GM23338 (cell line): ENCODE measurements at regions not wholly inside any gene's neighbourhood (a gene's known extent, or its start where the extent isn't known, plus 50 kb on each side); places are given as distances from the start of the nearest gene placed in this dataset.

Experiments
- ATAC-seq: fragments of 200-7000 bp; cut with Tn5 transposase; 3 replicates; pipeline ENCODE4 v1.9.1; 2020
- DNase-seq: peaks from one replicate; pipeline ENCODE4 v3.0.0-alpha.2; 2015; ENCODE audit warnings: low spot score
- H2AFZ ChIP-seq: fragments of 200-600 bp; sonication (generic); 2 replicates; pipeline ENCODE4 v1.8.0; 2016; ENCODE audit warnings: antibody characterized with exemption, mild to moderate bottlenecking, moderate library complexity
- H3F3A ChIP-seq: fragments of 200-600 bp; sonication (generic); replicated peaks from 2 replicates; pipeline ENCODE4 v1.8.0; 2017; ENCODE audit warnings: antibody characterized with exemption, mixed run types, low read depth
- H3K27ac ChIP-seq: fragments of 200-600 bp; sonication (generic); 2 replicates; pipeline ENCODE4 v1.6.1; 2016; ENCODE audit warnings: low read depth
- H3K27me3 ChIP-seq: fragments of 200-600 bp; sonication (generic); 2 replicates; pipeline ENCODE4 v1.8.0; 2016; ENCODE audit warnings: mild to moderate bottlenecking, mixed run types, moderate library complexity; ENCODE audit not compliant: insufficient read depth
- H3K36me3 ChIP-seq: fragments of 200-600 bp; sonication (generic); 2 replicates; pipeline ENCODE4 v1.8.0; 2016; ENCODE audit warnings: mild to moderate bottlenecking; ENCODE audit not compliant: insufficient read depth
- H3K4me1 ChIP-seq: fragments of 200-600 bp; sonication (generic); 2 replicates; pipeline ENCODE4 v1.8.0; 2016; ENCODE audit warnings: mild to moderate bottlenecking, moderate library complexity; ENCODE audit not compliant: insufficient read depth
- H3K4me2 ChIP-seq: fragments of 200-600 bp; sonication (generic); 2 replicates; pipeline ENCODE4 v1.7.1; 2017; ENCODE audit warnings: mixed run types
- H3K4me3 ChIP-seq: fragments of 200-600 bp; sonication (generic); 2 replicates; pipeline ENCODE4 v1.6.1; 2016; ENCODE audit warnings: mixed run types
- H3K79me2 ChIP-seq: fragments of 200-600 bp; sonication (generic); replicated peaks from 2 replicates; pipeline ENCODE4 v1.8.0; 2017; ENCODE audit warnings: mild to moderate bottlenecking; ENCODE audit not compliant: insufficient read depth
- H3K9me2 ChIP-seq: fragments of 200-600 bp; sonication (generic); 2 replicates; pipeline ENCODE4 v1.8.0; 2017; ENCODE audit not compliant: insufficient read depth
- H4K20me1 ChIP-seq: fragments of 200-600 bp; sonication (generic); replicated peaks from 2 replicates; pipeline ENCODE4 v1.8.0; 2017; ENCODE audit warnings: mild to moderate bottlenecking; ENCODE audit not compliant: insufficient read depth
- H3K27ac Mint-ChIP-seq: 2 replicates; pipeline ENCODE4 v1.8.0; 2020; ENCODE audit warnings: inconsistent platforms, mild to moderate bottlenecking, moderate library complexity, mixed read lengths
- H3K27me3 Mint-ChIP-seq: 3 replicates; pipeline ENCODE4 v1.8.0; 2022; ENCODE audit warnings: low read depth, mild to moderate bottlenecking, moderate library complexity, mixed read lengths, inconsistent platforms; ENCODE audit not compliant: insufficient read depth, poor library complexity
- H3K36me3 Mint-ChIP-seq: 3 replicates; pipeline ENCODE4 v1.8.0; 2021; ENCODE audit warnings: low read depth, mild to moderate bottlenecking, inconsistent platforms, moderate library complexity, mixed read lengths
- H3K4me1 Mint-ChIP-seq: 3 replicates; pipeline ENCODE4 v1.8.0; 2020; ENCODE audit warnings: mild to moderate bottlenecking, inconsistent platforms, mixed read lengths
- H3K4me3 Mint-ChIP-seq: 3 replicates; pipeline ENCODE4 v1.8.0; 2021; ENCODE audit warnings: moderate library complexity, mild to moderate bottlenecking, inconsistent platforms, mixed read lengths
- H3K9me3 Mint-ChIP-seq: 3 replicates; pipeline ENCODE4 v1.8.0; 2020; ENCODE audit warnings: moderate library complexity, mild to moderate bottlenecking, inconsistent platforms, mixed read lengths
- CREB1 ChIP-seq: fragments of 250-450 bp; sonication (Bioruptor Pico); IDR thresholded peaks from 2 replicates; pipeline ENCODE4 v1.5.0; 2020; ENCODE audit warnings: low read depth, mild to moderate bottlenecking, moderate library complexity
- CTCF ChIP-seq, 2 experiments: fragments of 200-600 bp in 1 of 2; sonication (generic) in 1 of 2; conservative IDR thresholded peaks; 2 replicates each; pipeline versions ENCODE4 v1.5.1 to v1.6.1; 2016 to 2017; ENCODE audit warnings: antibody characterized with exemption in 2 of 2, low read depth in 2 of 2, mild to moderate bottlenecking in 2 of 2, moderate library complexity in 1 of 2
- EZH2 ChIP-seq: fragments of 200-600 bp; sonication (generic); IDR thresholded peaks from one replicate; pipeline ENCODE4 v1.8.0; 2017; ENCODE audit warnings: antibody characterized with exemption, mild to moderate bottlenecking, low read depth; ENCODE audit not compliant: unreplicated experiment
- EZH2phosphoT487 ChIP-seq: fragments of 200-600 bp; sonication (generic); IDR thresholded peaks from one replicate; pipeline ENCODE4 v1.8.1; 2018; ENCODE audit warnings: antibody characterized with exemption; ENCODE audit not compliant: unreplicated experiment
- JUNB ChIP-seq: IDR thresholded peaks from one replicate; pipeline ENCODE4 v1.6.1; 2016; ENCODE audit warnings: antibody characterized with exemption; ENCODE audit not compliant: unreplicated experiment
- NANOG ChIP-seq: IDR thresholded peaks from 2 replicates; pipeline ENCODE4 v1.6.1; 2016; ENCODE audit warnings: antibody characterized with exemption, borderline replicate concordance
- POLR2AphosphoS5 ChIP-seq: IDR thresholded peaks from 2 replicates; pipeline ENCODE4 v1.6.1; 2016; ENCODE audit warnings: antibody characterized with exemption, low read depth
- REST ChIP-seq: IDR thresholded peaks from one replicate; pipeline ENCODE4 v1.6.1; 2018; ENCODE audit warnings: antibody characterized with exemption; ENCODE audit not compliant: unreplicated experiment
- STAT1 ChIP-seq: IDR thresholded peaks from one replicate; pipeline ENCODE4 v1.6.1; 2016; ENCODE audit warnings: antibody characterized with exemption; ENCODE audit not compliant: unreplicated experiment
- ZNF114 ChIP-seq: fragments of 250-450 bp; sonication (Bioruptor Pico); IDR thresholded peaks from 2 replicates; pipeline ENCODE4 v1.5.0; 2020; ENCODE audit warnings: mild to moderate bottlenecking, moderate library complexity
- ZNF331 ChIP-seq: fragments of 250-450 bp; sonication (Bioruptor Pico); IDR thresholded peaks from 2 replicates; pipeline ENCODE4 v1.5.0; 2020; ENCODE audit warnings: low read depth, mild to moderate bottlenecking, moderate library complexity
- TF ChIP-seq, protein P1 (sequence below): IDR thresholded peaks from 2 replicates; pipeline ENCODE4 v1.6.1; 2016; ENCODE audit warnings: antibody characterized with exemption
- TF ChIP-seq, protein P2 (sequence below): fragments of 250-450 bp; sonication (Bioruptor Pico); IDR thresholded peaks from 2 replicates; pipeline ENCODE4 v1.5.0; 2020; ENCODE audit warnings: mild to moderate bottlenecking, moderate library complexity

- H3K9me2 ChIP-seq, result no peaks in the 10 kb centered on the region
- H3K4me1 ChIP-seq, result peaks cover 4% of the 10 kb centered on the region
- Mint-ChIP-seq H3K27me3 (no peaks in the 10 kb centered on the region), H3K27ac (no peak overlapping the region), H3K9me3 (peaks cover 8% of the 10 kb centered on the region; the same call in 1 of the 3 replicates), H3K4me3 (no peak overlapping the region), H3K36me3 (no peaks in the 10 kb centered on the region; the same call in 1 of the 3 replicates), H3K4me1 (peaks cover 11% of the 10 kb centered on the region)
- H3K4me2 ChIP-seq, result no peak overlapping the region
- H3K79me2 ChIP-seq, result no peaks in the 10 kb centered on the region
- no peak overlapping the region for H3K4me3 ChIP-seq
- TF ChIP-seq, protein P1, sequence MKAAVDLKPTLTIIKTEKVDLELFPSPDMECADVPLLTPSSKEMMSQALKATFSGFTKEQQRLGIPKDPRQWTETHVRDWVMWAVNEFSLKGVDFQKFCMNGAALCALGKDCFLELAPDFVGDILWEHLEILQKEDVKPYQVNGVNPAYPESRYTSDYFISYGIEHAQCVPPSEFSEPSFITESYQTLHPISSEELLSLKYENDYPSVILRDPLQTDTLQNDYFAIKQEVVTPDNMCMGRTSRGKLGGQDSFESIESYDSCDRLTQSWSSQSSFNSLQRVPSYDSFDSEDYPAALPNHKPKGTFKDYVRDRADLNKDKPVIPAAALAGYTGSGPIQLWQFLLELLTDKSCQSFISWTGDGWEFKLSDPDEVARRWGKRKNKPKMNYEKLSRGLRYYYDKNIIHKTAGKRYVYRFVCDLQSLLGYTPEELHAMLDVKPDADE, result no peak
- TF ChIP-seq REST (no peak), ZNF114 (CRISPR knock-in tag) (no peak), STAT1 (no peak), EZH2phosphoT487 (no peak), CTCF (conservative IDR thresholded peaks at IDR 0.05; ENCODE audit: low read depth in 2 of 2) (no peak), EZH2 (no peak), NANOG (no peak), ZNF331 (no peak), POLR2AphosphoS5 (no peak), JUNB (no peak), CREB1 (CRISPR knock-in tag) (no peak)
- TF ChIP-seq, protein P2, sequence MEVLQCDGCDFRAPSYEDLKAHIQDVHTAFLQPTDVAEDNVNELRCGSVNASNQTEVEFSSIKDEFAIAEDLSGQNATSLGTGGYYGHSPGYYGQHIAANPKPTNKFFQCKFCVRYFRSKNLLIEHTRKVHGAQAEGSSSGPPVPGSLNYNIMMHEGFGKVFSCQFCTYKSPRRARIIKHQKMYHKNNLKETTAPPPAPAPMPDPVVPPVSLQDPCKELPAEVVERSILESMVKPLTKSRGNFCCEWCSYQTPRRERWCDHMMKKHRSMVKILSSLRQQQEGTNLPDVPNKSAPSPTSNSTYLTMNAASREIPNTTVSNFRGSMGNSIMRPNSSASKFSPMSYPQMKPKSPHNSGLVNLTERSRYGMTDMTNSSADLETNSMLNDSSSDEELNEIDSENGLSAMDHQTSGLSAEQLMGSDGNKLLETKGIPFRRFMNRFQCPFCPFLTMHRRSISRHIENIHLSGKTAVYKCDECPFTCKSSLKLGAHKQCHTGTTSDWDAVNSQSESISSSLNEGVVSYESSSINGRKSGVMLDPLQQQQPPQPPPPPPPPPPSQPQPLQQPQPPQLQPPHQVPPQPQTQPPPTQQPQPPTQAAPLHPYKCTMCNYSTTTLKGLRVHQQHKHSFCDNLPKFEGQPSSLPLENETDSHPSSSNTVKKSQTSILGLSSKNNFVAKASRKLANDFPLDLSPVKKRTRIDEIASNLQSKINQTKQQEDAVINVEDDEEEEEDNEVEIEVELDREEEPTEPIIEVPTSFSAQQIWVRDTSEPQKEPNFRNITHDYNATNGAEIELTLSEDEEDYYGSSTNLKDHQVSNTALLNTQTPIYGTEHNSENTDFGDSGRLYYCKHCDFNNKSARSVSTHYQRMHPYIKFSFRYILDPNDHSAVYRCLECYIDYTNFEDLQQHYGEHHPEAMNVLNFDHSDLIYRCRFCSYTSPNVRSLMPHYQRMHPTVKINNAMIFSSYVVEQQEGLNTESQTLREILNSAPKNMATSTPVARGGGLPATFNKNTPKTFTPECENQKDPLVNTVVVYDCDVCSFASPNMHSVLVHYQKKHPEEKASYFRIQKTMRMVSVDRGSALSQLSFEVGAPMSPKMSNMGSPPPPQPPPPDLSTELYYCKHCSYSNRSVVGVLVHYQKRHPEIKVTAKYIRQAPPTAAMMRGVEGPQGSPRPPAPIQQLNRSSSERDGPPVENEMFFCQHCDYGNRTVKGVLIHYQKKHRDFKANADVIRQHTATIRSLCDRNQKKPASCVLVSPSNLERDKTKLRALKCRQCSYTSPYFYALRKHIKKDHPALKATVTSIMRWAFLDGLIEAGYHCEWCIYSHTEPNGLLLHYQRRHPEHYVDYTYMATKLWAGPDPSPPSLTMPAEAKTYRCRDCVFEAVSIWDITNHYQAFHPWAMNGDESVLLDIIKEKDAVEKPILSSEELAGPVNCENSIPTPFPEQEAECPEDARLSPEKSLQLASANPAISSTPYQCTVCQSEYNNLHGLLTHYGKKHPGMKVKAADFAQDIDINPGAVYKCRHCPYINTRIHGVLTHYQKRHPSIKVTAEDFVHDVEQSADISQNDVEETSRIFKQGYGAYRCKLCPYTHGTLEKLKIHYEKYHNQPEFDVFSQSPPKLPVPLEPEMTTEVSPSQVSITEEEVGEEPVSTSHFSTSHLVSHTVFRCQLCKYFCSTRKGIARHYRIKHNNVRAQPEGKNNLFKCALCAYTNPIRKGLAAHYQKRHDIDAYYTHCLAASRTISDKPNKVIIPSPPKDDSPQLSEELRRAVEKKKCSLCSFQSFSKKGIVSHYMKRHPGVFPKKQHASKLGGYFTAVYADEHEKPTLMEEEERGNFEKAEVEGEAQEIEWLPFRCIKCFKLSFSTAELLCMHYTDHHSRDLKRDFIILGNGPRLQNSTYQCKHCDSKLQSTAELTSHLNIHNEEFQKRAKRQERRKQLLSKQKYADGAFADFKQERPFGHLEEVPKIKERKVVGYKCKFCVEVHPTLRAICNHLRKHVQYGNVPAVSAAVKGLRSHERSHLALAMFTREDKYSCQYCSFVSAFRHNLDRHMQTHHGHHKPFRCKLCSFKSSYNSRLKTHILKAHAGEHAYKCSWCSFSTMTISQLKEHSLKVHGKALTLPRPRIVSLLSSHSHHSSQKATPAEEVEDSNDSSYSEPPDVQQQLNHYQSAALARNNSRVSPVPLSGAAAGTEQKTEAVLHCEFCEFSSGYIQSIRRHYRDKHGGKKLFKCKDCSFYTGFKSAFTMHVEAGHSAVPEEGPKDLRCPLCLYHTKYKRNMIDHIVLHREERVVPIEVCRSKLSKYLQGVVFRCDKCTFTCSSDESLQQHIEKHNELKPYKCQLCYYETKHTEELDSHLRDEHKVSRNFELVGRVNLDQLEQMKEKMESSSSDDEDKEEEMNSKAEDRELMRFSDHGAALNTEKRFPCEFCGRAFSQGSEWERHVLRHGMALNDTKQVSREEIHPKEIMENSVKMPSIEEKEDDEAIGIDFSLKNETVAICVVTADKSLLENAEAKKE (CRISPR knock-in tag), result no peak
- ATAC-seq (no peak), DNase-seq (no peak)
- H3K27ac ChIP-seq, result no peak overlapping the region
- H4K20me1 ChIP-seq, result no peaks in the 10 kb centered on the region
- H3K36me3 ChIP-seq, result no peaks in the 10 kb centered on the region
- no peaks in the 10 kb centered on the region for H3K27me3 ChIP-seq
- H2AFZ ChIP-seq, result no peak overlapping the region
- H3F3A ChIP-seq, result no peaks in the 10 kb centered on the region
These were observed 549.6 kb downstream of the HTR7 start for GRCh38 chr10:90308223-90308622.
